Activated CD8-positive, alpha-beta memory T cell treated with anti-CD3 and anti-CD28 coated beads, Interleukin-2, amount 50 U/mL, for 24 hours (primary cell): ENCODE measurements at regions not wholly inside any gene's neighbourhood (a gene's known extent, or its start where the extent isn't known, plus 50 kb on each side); places are given as distances from the start of the nearest gene placed in this dataset.
"Not testable (repeated sequence)": the region's sequence is repeated elsewhere in the genome, so short reads cannot be mapped to it uniquely, and the experiment has no call there.

Experiments used
- DNase-seq: peaks from one replicate; pipeline ENCODE4 v3.0.0-alpha.2; 2020; ENCODE audit errors: extremely low read depth

- DNase-seq, result no peak
These were observed 128.0 kb downstream of the BARX2 start for GRCh38 chr11:129503646-129504045.

- DNase-seq, result no peak
These were observed 129.6 kb downstream of the BARX2 start for GRCh38 chr11:129505266-129505665.

- DNase-seq, result no peak
These were observed 132.5 kb downstream of the BARX2 start for GRCh38 chr11:129508163-129508562.

- DNase-seq, result no peak
These were observed 152.6 kb downstream of the BARX2 start for GRCh38 chr11:129528296-129528695.

- DNase-seq, result no peak
These were observed 154.7 kb downstream of the BARX2 start for GRCh38 chr11:129530154-129530895.

- DNase-seq, result no peak
These were observed 157.7 kb downstream of the BARX2 start for GRCh38 chr11:129533395-129533794.

- DNase-seq, result no peak
These were observed 160.7 kb downstream of the BARX2 start for GRCh38 chr11:129536338-129536737.

- no peak for DNase-seq
These were observed 162.7 kb downstream of the BARX2 start for GRCh38 chr11:129538323-129538722.

GRCh38 chr11:129543515-129544290 is 168.1 kb downstream of the BARX2 start:
- DNase-seq, result no peak

- no peak for DNase-seq
These were observed 169.0 kb downstream of the BARX2 start for GRCh38 chr11:129544691-129545090.

- no peak for DNase-seq
These were observed 170.6 kb downstream of the BARX2 start for GRCh38 chr11:129546266-129546665.

- DNase-seq, result no peak
These were observed 181.8 kb downstream of the BARX2 start for GRCh38 chr11:129557421-129557820.

GRCh38 chr11:129569007-129569406 is 193.4 kb downstream of the BARX2 start:
- no peak for DNase-seq

GRCh38 chr11:129572667-129573066 is 197.0 kb downstream of the BARX2 start:
- not testable (repeated sequence) for DNase-seq

- DNase-seq, result no peak
These were observed 197.5 kb downstream of the BARX2 start for GRCh38 chr11:129573161-129573560.

- DNase-seq, result no peak
These were observed 198.8 kb downstream of the BARX2 start for GRCh38 chr11:129574431-129574830.

GRCh38 chr11:129576652-129577051 is 201.0 kb downstream of the BARX2 start:
- DNase-seq, result no peak

GRCh38 chr11:129578006-129578405 is 202.4 kb downstream of the BARX2 start:
- no peak for DNase-seq

GRCh38 chr11:129580278-129580677 is 204.6 kb downstream of the BARX2 start:
- no peak for DNase-seq

GRCh38 chr11:129584316-129584715 is 208.7 kb downstream of the BARX2 start:
- no peak for DNase-seq

GRCh38 chr11:129589190-129589860 is 213.7 kb downstream of the BARX2 start:
- DNase-seq, result no peak

- no peak for DNase-seq
These were observed 214.5 kb downstream of the BARX2 start for GRCh38 chr11:129590030-129590752.
